Stimulated activated CD8-positive, alpha-beta memory T cell treated with anti-CD3 and anti-CD28 coated beads, Interleukin-15, amount 100 ng/mL, for 48 hours (primary cell): ENCODE measurements at regions not wholly inside any gene's neighbourhood (a gene's known extent, or its start where the extent isn't known, plus 50 kb on each side); places are given as distances from the start of the nearest gene placed in this dataset.
"Not testable (repeated sequence)": the region's sequence is repeated elsewhere in the genome, so short reads cannot be mapped to it uniquely, and the experiment has no call there.

Experiments used
- DNase-seq, 2 donors: peaks; one replicate each; pipeline ENCODE4 v3.0.0-alpha.2; 2020; ENCODE audit warnings: low read depth in 2 of 2

- not testable (repeated sequence) for DNase-seq
Measured at GRCh38 chr4:22630161-22630975, 62.4 kb upstream of the GBA3 start.

GRCh38 chr4:22631167-22631566 is 61.6 kb upstream of the GBA3 start:
- not testable (repeated sequence) for DNase-seq

GRCh38 chr4:22634541-22635181 is 58.1 kb upstream of the GBA3 start:
- DNase-seq, result no peak

- DNase-seq, result not testable (repeated sequence)
Measured at GRCh38 chr4:22635182-22635549, 57.6 kb upstream of the GBA3 start.

- DNase-seq, result no peak
Measured at GRCh38 chr4:22635692-22636091, 57.0 kb upstream of the GBA3 start.

GRCh38 chr4:22637306-22637705 is 55.4 kb upstream of the GBA3 start:
- no peak for DNase-seq
